HG03378 (cell line): ENCODE measurements at regions not wholly inside any gene's neighbourhood (a gene's known extent, or its start where the extent isn't known, plus 50 kb on each side); places are given as distances from the start of the nearest gene placed in this dataset.

Experiments
- ATAC-seq: cut with Tn5 transposase; IDR thresholded peaks from one replicate; pipeline ENCODE4 v1.9.1; 2021; ENCODE audit warnings: mild to moderate bottlenecking, moderate library complexity; ENCODE audit not compliant: unreplicated experiment

GRCh38 chr9:90105773-90106172 lies 501.0 kb downstream of the GADD45G start:
- ATAC-seq = no peak

GRCh38 chr9:90107040-90107725 lies 502.4 kb downstream of the GADD45G start:
- ATAC-seq = no peak

GRCh38 chr9:90107726-90108655 lies 503.2 kb downstream of the GADD45G start:
- ATAC-seq = no peak

GRCh38 chr9:90112788-90113187 lies 508.0 kb downstream of the GADD45G start:
- no peak for ATAC-seq

GRCh38 chr9:90114641-90115425 lies 510.0 kb downstream of the GADD45G start:
- ATAC-seq = no peak

GRCh38 chr9:90121762-90122161 lies 517.0 kb downstream of the GADD45G start:
- no peak for ATAC-seq

- ATAC-seq = no peak
Observed at GRCh38 chr9:90124961-90125360, 517.7 kb downstream of the DIRAS2 start.

GRCh38 chr9:90127923-90128322 lies 514.7 kb downstream of the DIRAS2 start:
- no peak for ATAC-seq

- ATAC-seq = no peak
Observed at GRCh38 chr9:90128587-90129190, 513.9 kb downstream of the DIRAS2 start.

- ATAC-seq = no peak
Observed at GRCh38 chr9:90129446-90129845, 513.2 kb downstream of the DIRAS2 start.

GRCh38 chr9:90131568-90131967 lies 511.1 kb downstream of the DIRAS2 start:
- no peak for ATAC-seq

GRCh38 chr9:90132866-90133265 lies 509.8 kb downstream of the DIRAS2 start:
- no peak for ATAC-seq

- ATAC-seq = no peak
Observed at GRCh38 chr9:90137801-90138200, 504.8 kb downstream of the DIRAS2 start.

GRCh38 chr9:90140131-90140818 lies 502.3 kb downstream of the DIRAS2 start:
- ATAC-seq = no peak

- no peak for ATAC-seq
Observed at GRCh38 chr9:90141723-90142122, 500.9 kb downstream of the DIRAS2 start.

GRCh38 chr9:90142580-90142979 lies 500.0 kb downstream of the DIRAS2 start:
- ATAC-seq = no peak

- ATAC-seq = no peak
Observed at GRCh38 chr9:90147426-90147825, 495.2 kb downstream of the DIRAS2 start.

- no peak for ATAC-seq
Observed at GRCh38 chr9:90156318-90156717, 486.3 kb downstream of the DIRAS2 start.

GRCh38 chr9:90162326-90162725 lies 480.3 kb downstream of the DIRAS2 start:
- no peak for ATAC-seq

GRCh38 chr9:90162819-90163218 lies 479.8 kb downstream of the DIRAS2 start:
- ATAC-seq = no peak
